Hepatocyte (in vitro differentiated cells): ENCODE measurements at regions not wholly inside any gene's neighbourhood (a gene's known extent, or its start where the extent isn't known, plus 50 kb on each side); places are given as distances from the start of the nearest gene placed in this dataset.

ENCODE experiments used
- CTCF ChIP-seq: fragments of 200-600 bp; sonication (generic); IDR thresholded peaks from 2 replicates; pipeline ENCODE4 v1.5.1; 2016; ENCODE audit warnings: antibody characterized with exemption, mild to moderate bottlenecking; ENCODE audit not compliant: poor library complexity
- EZH2phosphoT487 ChIP-seq: fragments of 200-600 bp; sonication (generic); IDR thresholded peaks from one replicate; pipeline ENCODE4 v1.6.1; 2018; ENCODE audit warnings: antibody characterized with exemption, mild to moderate bottlenecking, low read depth, moderate library complexity; ENCODE audit not compliant: unreplicated experiment, severe bottlenecking

GRCh38 chr2:8597094-8597493 lies 84.8 kb upstream of the ID2 start:
- TF ChIP-seq CTCF (no peak), EZH2phosphoT487 (no peak)
